HTR-8/SVneo (cell line): ENCODE measurements at regions not wholly inside any gene's neighbourhood (a gene's known extent, or its start where the extent isn't known, plus 50 kb on each side); places are given as distances from the start of the nearest gene placed in this dataset.
"Not testable (repeated sequence)": the region's sequence is repeated elsewhere in the genome, so short reads cannot be mapped to it uniquely, and the experiment has no call there.

Source experiments
- DNase-seq: peaks from one replicate; pipeline ENCODE4 v3.0.0; 2011; ENCODE audit warnings: low spot score, mixed read lengths; ENCODE audit not compliant: insufficient read length
- FAIRE-seq: peaks from 2 replicates; lab custom pipeline; 2011; peaks lifted over from hg19 to GRCh38; lab: Jason Lieb, UNC

DNA sequence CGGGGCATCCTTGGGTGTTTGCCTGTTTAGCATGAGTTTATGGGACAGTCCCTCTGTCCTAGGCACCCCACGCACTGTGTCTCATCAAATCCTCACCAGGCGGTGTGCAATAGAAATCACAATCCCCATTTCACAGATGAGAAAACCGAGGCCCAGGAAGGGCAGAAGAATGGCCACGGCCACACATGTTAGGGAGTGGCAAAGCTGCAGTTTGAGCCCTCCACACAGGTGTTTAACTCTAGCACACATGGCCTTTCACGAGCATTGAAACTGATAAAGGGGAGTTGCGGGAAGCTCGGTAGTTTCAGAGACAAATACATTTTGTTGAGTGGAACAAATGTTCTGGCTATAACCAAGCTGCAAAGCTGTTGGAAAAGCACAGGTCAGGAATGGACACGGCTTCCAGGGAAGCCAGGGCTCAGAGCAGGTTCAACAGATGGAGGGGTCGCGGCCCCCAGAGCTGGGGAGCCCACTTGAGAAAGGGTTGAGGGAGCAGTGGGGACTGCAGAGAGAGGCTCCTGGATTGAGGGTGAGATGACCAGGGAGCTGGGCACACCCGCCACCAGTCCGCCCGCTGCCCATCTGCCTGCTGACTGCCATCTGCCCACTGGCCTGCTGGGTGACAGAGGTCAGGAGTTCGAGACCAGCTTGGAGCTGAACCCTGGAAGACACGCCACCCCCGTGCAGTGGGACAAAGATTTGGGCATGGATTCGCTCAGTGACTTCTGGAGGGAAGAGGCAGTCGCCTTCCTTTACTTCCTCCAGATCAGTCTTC is 154.7 kb downstream of the URI1 start:
- DNase-seq (no peak), FAIRE-seq (no peak)

DNA sequence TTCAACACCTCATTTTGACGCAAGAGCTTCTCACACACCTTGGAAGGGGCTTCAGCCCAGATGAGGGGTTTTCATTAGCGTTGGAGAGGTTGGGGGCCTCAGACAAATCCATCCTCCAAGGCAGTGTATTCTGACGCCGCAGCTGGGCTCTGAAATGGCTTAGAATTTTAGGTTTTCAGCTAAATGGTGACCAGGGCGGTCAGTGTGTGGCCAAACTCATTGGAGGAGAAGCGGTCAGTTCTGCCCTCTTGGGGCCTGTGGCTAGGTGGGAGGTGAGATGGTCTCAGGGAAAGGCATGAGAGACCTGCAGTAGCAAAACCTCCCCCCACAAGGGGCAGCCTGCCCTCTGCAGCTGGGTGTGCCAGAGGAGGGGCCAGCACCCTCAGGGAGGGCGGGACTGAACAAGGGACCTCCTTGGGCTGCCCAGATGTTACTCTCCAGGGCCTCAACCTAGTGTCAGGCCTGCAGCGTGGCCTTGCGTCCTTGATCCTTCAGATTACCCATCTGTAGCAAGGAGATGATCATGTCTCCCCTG is 155.8 kb downstream of the URI1 start:
- no peak for DNase-seq
- no peak for FAIRE-seq

DNA sequence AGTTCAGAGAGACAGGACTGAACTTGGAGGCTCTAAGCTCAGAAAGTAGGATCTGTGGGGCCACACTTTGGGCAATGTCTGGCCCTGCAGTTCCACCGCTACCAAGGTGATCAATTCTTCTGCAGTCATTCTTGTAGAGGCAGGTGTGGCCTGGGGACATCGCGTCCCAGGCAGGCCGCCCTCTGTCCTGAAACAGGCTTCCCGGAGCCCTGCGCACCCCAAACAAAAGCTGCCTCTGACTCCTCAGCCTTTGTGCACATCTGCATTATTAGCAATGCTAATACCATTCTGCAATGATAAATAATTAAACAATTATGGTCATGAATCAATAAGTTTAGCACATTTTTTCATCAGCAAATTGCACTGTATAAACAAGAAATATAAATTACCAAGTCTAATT is 160.2 kb downstream of the URI1 start:
- no peak for DNase-seq

DNA sequence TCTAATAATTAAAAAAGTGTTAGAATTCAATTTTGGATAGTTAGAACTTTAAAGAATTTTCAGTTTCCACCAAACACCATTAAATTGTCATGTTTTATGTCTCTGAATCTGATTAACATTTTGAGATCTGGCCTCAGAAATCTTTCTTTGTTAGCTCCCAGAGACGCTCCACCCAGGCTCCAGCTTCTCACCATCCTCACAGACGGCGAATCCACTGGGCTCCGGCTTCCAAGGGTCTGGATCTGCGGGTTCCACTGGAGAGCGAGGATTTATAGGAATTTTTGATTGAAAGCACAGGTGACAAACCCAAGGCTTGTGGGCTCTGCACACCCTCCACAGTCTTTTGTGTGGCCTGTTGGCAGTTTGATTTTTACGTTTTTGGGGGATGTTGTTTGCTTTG is 160.6 kb downstream of the URI1 start:
- DNase-seq = no peak
- no peak for FAIRE-seq

More for the DNA sequence above, 160.2 kb downstream of the URI1 start:
- FAIRE-seq = no peak

DNA sequence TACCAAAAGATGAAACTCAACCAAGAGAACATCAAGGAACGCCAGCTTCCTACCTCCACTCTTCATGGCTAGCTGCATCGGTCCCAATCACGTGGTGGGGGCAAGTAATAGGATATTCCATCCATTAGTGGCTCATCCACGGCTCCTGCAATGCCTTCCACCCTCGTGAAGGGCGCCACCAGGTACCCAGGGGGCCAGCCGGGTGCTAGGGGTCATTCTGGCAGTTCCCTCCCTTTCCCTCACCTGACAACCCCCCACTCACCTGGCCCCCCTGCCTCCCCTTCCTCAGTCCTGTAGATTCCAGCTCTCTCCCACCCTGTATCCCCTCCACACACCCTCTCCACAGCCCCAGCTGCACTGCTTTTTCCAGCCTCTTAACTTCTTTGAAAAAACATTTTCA is 161.9 kb downstream of the URI1 start:
- DNase-seq (no peak), FAIRE-seq (no peak)

DNA sequence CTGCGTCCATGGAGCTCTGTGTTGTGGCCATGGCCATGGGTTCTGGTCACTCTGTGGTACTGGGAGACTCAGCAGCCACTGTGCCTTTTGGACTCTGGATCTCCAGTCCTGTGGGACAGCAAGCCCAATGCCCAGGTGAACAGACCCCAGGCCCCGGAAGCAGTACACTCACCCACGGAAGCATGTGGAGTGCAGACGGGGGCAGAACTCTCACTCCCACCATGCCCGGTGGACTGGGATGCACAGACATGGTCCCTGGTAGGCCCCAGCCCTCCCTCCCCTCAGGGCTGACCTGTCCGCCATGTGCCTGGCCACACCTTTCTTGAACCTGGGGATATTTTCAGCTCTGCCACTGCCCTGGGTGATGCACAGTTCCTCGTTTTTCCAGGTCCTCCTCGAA is 163.3 kb downstream of the URI1 start:
- DNase-seq (no peak), FAIRE-seq (no peak)

DNA sequence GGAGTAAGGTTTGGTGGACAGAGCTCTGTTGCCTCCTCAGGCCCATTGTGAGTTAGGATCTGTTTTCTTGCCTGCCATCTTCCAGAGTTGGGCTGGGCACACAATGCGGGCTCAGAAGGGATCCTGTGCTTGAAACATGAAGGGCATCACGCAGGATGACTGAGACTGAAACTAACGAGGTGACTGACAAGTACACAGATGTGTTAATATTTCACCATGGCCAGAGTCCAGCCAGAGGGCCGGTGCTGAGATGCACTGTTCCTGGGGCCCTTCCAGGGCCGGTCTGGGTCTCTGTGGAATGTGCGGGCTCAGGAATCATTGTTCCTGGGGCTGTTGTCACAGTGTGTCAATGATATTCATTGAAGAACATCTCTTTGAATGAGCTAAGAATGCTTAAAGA is 163.7 kb downstream of the URI1 start:
- no peak for FAIRE-seq
- DNase-seq = no peak

DNA sequence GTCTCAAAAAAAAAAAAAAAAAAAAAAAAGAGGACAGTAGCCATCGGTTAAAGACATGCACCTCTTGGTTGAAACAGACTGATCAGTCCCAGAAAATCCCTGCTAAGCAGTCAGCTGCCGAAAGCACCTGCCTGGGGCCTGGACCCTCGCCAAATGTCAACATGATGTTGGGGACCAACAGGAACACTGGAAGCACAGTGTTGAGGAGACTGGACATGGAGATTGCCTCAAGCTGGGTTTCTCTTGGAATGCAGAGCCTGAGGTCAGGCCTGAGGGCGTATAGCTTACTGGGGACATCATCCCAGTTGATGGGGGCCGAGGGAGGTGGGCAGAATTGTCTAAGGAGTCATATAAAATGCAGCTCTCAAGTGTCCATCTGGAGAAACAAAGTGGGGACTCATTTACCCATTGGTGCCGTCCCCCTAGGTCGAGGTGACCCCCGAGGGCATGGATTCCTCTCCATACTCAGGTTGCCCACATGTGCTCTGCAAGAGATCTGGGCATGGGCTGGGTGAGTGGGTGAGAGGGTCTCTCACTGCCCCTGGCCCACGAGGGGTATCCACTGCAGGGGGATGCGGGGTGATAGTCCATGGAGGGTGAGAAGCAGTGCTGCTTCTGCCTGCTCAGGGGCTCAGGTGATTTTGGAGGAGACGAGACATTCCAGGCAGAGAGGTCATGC is 164.5 kb downstream of the URI1 start:
- no peak for FAIRE-seq
- DNase-seq = no peak

DNA sequence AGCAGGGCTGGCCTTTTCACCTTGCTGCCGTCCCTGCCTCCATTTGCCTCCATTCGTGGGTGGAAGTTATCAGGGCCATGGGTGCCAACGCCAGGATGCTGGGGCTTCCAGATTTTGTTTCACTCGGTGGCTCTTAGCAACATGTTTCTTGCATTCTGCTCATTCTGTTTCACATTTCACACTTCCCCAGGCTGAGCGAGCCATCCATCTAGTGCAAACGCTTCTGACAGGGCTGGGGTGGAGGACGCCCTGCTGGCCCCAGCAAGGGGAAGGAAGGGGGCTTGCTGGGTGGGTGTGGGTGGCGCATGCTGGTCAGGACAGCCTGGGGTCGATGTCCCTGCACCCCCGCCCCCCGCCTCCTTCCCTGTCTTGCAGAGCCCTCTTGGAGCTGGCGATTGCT is 165.2 kb downstream of the URI1 start:
- no peak for DNase-seq
- no peak for FAIRE-seq

DNA sequence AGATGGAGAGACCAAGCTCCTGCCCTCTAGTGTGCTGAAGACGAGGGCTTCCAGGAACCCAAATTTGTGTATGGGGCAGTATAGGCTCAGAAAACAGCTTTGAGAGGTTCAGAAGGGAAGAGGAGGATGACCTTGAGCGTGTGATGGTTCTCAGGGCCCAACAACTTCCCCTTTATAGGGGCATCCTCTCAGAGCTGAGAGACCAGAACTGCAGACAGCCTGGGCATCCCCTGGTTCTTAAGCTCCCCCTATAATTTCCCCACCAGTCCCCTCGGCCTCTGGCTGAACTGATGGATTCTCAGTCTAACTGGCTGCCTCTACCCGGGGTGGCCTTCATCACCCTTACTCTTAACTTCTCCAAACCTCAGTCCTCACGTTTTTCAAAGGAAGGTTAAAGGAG is 167.5 kb downstream of the URI1 start:
- no peak for DNase-seq
- FAIRE-seq = no peak

DNA sequence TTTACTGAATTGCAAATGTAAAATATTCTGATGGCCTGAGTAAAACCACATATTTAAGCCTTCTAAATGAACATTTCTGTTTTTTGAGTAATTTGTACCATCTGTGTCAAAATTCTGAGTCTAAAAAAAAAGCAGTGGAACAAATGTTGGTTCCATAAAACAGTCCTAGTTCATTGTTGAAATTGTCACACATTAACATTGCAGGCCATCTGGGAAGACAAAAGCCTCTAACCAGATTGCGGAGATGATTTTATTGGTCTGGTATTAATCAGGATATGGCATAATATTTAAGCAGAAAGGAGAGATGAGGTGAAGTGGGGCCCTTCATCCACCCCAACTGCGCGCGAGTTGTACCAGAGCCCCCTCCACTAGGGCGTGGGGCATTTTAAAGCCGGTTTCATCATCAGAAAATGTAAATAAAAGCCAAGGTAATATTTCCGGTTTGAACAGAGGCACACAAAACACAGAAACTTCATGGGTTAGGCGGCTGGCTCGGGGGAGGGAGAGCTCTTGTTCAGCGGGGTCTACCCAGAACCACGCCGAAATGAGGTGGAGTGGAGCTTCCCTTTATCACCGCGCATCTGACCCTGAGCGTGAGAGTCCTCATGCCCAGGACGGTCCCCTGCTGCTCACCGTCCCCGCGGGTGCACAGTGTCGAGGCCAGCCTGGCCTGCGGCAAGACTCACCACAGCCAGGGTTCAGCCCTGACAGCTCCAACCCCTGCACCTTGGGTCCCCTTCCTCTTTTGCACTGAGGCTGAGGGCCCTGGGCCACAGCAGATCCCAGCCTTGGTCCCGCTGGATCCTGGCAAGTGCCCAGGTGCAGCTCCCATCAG is 169.2 kb downstream of the URI1 start:
- no peak for DNase-seq
- FAIRE-seq = no peak

DNA sequence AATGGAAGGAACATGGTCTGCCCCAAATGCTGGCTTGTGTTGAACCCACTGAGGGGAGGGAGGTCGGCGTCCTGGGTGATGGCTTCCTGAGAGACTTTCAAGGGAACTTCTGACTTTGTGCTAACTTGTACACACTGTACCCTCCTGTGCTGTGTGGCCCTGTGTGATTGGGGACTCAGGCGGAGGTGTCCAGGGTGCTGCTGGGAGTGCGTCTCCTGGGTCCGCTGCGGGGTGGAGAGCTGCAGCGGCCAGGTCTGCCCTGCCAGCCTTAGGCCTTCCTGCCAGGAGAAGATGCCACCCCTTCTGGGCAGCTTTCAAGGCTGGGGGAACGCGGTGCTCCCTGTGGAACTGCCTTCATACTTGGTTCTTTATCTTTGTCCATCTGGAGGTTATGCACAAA is 170.1 kb downstream of the URI1 start:
- FAIRE-seq = no peak

DNA sequence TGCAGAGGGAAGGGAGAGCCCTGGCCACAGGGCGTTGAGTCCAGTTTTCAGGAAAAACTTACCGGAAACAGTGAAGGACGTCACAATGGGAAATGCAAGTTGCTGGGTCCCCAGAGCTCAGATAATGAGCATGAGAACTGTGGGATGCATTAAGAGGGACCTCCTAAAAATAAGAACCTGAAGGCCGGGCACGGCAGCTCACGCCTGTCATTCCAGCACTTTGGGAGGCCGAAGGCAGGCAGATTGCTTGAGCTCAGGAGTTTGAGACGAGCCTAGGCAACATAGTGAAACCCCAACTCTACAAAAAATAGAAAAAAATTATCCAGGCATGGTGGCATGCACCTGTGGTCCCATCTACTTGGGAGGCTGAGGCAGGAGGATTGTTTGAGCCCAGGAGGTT is 170.6 kb downstream of the URI1 start:
- FAIRE-seq = no peak
- DNase-seq = no peak

More for the DNA sequence above, 170.1 kb downstream of the URI1 start:
- no peak for DNase-seq

DNA sequence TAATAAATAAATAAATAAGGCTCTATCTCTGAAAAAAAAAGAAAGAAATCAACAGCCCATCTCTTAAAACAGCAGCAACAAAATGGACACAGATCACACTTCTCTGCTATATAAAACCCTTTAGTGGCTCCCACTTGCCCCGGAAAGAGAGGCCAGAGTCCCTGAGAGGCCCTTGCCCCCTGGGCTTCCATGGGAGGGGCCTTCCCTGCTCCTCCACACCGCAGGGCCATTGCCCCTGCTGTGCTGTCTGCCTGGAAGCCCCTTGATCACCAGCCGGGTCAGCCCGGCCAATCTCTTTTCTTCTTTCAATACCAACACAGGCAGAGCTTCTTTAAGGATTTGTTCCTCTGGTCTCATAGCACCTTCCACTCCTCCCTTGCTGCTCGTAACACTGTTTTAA is 171.1 kb downstream of the URI1 start:
- DNase-seq = no peak
- no peak for FAIRE-seq

DNA sequence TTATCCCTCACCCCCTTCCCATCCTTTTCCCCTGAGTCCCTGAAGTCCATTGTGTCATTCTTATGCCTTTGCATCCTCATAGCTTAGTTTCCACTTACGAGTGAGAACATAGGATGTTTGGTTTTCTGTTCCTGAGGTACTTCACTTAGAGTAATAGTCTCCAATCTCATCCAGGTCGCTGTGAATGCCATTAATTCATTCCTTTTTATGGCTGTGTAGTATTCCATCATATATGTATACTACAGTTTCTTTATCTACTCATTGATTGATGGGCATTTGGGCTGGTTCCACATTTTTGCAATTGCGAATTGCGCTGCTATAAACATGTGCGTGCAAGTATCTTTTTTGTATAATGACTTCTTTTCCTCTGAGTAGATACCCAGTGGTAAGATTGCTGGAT is 172.1 kb downstream of the URI1 start:
- DNase-seq, FAIRE-seq: not testable (repeated sequence)

DNA sequence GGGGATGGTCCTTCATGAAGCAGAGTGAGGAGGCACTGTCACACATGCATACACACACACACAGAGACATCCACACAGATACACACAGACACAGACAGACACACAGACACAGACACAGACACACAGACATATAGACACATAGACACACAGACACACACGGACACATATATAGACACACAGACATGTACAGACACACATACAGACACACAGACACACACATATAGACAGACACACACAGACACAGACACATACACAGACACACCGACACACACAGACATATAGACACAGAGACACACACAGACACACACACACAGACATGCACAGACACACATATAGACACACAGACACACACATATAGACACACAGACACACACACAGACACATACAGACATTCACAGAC is 173.9 kb downstream of the URI1 start:
- FAIRE-seq (no peak), DNase-seq (no peak)

DNA sequence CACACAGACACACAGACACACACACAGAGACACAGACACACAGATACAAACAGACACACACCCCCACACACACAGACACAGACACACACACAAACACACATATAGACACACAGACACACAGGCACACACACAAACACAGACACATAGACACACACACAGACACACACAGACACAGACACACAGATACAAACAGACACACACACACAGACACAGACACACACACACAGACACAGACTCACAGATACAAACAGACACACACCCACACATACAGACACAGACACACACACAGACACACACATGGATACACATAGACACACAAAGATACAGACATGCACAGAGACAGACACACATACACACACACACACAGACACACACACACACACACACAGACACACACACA is 174.5 kb downstream of the URI1 start:
- FAIRE-seq (no peak), DNase-seq (no peak)

DNA sequence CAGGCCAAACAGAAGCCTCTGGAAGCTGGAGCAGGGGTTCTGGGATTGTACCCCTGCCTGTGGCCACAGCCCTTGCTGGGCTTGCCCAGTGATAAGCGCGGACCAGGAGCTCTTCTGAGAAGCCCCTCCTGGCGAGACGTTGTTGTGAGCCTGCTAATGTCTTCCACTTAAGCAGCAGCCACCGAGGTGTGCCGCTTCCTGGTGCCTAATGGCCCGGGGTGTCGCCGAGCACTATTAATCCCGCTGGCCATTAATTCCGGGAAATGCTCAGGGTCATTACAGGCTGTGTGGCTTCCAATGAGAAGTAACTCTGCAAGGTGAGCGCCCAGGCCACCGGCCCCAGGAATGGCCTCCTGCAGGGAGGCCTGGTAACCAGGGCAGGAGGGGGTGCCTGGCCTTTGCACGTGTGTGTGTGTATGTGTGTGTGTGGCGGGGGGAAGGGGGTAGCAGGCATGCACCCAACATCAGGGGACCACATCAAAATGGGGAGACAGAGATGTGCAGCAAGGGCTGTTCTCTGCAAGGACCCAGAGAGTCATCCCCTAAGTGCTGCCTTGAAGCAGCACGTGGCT is 175.0 kb downstream of the URI1 start:
- FAIRE-seq (no peak), DNase-seq (no peak)

DNA sequence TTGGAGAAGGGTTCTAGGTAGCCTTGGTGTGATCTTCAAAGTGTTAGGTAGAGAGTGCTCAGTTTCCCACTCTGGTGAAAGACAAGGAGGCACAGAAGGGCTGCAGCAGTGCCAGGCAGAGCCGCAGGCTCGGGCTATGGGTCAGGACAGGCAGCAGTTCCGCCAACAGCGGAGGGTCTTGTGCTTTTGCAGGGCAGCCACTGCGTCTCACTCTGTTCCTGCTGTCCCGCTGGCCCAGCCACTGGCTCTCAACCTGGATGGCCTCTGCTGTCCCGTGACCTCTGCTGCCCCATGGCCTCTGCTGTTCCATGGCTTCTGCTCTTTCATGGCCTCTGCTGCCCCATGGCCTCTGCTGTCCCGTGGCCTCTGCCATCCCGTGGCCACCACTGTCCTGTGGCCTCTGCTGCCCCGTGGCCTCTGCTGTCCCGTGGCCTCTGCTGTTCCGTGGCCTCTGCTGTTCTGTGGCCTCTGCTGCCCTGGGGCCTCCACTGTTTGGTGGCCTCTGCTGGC is 175.7 kb downstream of the URI1 start:
- no peak for DNase-seq
- FAIRE-seq = no peak

DNA sequence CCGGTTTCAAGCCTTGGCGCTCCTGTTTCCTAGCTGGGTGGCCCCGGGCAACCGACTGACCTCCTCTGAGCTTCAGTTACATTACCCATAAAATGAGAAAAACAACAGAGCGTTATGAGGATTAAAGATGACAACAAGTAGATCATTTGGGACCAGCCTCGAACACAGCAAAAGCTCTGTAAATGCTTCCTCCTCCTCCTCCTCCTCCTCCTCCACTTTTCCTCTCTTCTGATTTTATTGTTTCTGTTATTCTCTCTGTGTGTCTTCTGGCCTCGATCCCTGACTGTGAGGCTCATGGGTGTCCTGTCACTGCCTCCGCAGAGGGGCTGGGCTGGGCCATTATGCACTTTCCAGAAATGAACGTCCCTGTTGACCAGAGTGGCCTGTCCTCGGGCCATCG is 176.2 kb downstream of the URI1 start:
- DNase-seq (no peak), FAIRE-seq (no peak)
